ENCODE measurements at regions not wholly inside any gene's neighbourhood (a gene's known extent, or its start where the extent isn't known, plus 50 kb on each side); places are given as distances from the start of the nearest gene placed in this dataset.

DNA sequence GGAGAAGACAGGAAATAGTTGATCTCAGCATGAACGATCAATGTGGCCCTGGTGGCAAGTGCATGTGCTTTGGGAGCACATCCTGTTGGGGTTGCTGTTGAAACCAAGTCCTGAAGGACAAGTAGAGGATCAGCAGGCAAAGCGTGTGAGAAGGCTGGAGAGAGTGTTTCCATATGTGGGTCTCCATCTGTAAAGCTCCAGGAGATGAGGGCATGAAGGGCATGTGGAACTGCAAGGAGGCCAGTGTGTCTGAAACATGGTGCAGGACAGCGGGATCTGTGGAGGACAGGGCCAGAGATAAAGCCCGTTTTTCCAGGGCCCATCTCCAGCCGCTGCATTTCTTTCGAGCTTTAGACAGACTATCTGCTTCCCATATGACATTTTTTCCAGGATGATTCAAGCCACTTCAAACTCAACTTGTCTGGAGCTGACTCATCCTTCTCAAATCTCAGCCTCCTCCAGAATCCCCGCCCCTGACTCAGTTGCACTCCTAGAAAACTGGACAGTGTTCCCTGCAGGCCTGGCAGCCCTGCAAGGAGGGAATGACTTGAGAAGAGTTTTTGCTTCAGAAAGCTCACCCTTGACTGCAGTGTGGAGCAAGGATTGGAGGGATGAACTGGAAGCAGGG is 226.1 kb downstream of the VAPA start:
- TF ChIP-seq, protein P1, sequence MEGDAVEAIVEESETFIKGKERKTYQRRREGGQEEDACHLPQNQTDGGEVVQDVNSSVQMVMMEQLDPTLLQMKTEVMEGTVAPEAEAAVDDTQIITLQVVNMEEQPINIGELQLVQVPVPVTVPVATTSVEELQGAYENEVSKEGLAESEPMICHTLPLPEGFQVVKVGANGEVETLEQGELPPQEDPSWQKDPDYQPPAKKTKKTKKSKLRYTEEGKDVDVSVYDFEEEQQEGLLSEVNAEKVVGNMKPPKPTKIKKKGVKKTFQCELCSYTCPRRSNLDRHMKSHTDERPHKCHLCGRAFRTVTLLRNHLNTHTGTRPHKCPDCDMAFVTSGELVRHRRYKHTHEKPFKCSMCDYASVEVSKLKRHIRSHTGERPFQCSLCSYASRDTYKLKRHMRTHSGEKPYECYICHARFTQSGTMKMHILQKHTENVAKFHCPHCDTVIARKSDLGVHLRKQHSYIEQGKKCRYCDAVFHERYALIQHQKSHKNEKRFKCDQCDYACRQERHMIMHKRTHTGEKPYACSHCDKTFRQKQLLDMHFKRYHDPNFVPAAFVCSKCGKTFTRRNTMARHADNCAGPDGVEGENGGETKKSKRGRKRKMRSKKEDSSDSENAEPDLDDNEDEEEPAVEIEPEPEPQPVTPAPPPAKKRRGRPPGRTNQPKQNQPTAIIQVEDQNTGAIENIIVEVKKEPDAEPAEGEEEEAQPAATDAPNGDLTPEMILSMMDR (tag by site-specific recombination; IDR thresholded peaks at IDR 0.05): no peak
- TF ChIP-seq, protein P2, sequence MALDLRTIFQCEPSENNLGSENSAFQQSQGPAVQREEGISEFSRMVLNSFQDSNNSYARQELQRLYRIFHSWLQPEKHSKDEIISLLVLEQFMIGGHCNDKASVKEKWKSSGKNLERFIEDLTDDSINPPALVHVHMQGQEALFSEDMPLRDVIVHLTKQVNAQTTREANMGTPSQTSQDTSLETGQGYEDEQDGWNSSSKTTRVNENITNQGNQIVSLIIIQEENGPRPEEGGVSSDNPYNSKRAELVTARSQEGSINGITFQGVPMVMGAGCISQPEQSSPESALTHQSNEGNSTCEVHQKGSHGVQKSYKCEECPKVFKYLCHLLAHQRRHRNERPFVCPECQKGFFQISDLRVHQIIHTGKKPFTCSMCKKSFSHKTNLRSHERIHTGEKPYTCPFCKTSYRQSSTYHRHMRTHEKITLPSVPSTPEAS (tag by site-specific recombination; IDR thresholded peaks at IDR 0.05): no peak
- TF ChIP-seq ZNF24 (tag by site-specific recombination; IDR thresholded peaks at IDR 0.05) (no peak), BCL11A (tag by site-specific recombination; IDR thresholded peaks at IDR 0.05; ENCODE audit: low read depth) (no peak), ZNF114 (tag by site-specific recombination; IDR thresholded peaks at IDR 0.05) (no peak), ZNF548 (tag by site-specific recombination; IDR thresholded peaks at IDR 0.05) (no peak), ZNF175 (tag by site-specific recombination; IDR thresholded peaks at IDR 0.05) (no peak)
- TF ChIP-seq, protein P3, sequence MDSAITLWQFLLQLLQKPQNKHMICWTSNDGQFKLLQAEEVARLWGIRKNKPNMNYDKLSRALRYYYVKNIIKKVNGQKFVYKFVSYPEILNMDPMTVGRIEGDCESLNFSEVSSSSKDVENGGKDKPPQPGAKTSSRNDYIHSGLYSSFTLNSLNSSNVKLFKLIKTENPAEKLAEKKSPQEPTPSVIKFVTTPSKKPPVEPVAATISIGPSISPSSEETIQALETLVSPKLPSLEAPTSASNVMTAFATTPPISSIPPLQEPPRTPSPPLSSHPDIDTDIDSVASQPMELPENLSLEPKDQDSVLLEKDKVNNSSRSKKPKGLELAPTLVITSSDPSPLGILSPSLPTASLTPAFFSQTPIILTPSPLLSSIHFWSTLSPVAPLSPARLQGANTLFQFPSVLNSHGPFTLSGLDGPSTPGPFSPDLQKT (IDR thresholded peaks at IDR 0.05; ENCODE audit: borderline replicate concordance, low read depth, low read length): no peak
